SK-N-MC (cell line): ENCODE measurements at regions not wholly inside any gene's neighbourhood (a gene's known extent, or its start where the extent isn't known, plus 50 kb on each side); places are given as distances from the start of the nearest gene placed in this dataset.

ENCODE experiments used
- EZH2 ChIP-seq: fragments of 200-600 bp; sonication (generic); IDR thresholded peaks from one replicate; pipeline ENCODE4 v1.6.1; 2017; ENCODE audit warnings: antibody characterized with exemption
- POLR2AphosphoS5 ChIP-seq: IDR thresholded peaks from 2 replicates; pipeline ENCODE4 v1.6.1; 2012; ENCODE audit warnings: mild to moderate bottlenecking, low read depth, low read length, borderline replicate concordance

DNA sequence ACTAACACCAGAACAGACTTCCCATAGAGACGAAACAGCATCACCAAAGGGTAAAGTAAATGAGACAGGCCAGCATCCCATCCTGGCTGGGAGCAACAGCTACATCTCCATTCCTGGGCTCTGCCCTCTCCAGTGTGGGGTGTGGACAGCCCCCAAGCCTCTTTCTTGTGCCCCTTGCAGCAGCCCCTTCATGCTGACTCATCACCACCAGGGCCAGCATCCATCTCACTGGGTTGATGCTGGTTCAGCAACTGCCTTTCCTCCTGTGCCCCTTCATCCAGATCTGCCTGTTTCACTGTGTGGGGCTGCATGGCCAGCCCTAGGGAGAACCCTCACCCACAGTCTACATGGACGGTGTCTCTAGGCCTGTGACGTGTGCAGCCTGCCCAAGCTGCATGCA is 569.1 kb upstream of the TBX3 start:
- no peak for TF ChIP-seq POLR2AphosphoS5
- no peak for TF ChIP-seq EZH2
